Central memory CD8-positive, alpha-beta T cell (primary cell): ENCODE measurements at regions not wholly inside any gene's neighbourhood (a gene's known extent, or its start where the extent isn't known, plus 50 kb on each side); places are given as distances from the start of the nearest gene placed in this dataset.
"Not testable (repeated sequence)": the region's sequence is repeated elsewhere in the genome, so short reads cannot be mapped to it uniquely, and the experiment has no call there.

Experiments
- ATAC-seq: fragments of 150-1000 bp; cut with Tn5 transposase; replicated peaks from 2 replicates; pipeline ENCODE4 v1.10.0; 2022; ENCODE audit warnings: mild to moderate bottlenecking, moderate FRiP score, moderate number of reproducible peaks; ENCODE audit not compliant: poor library complexity, severe bottlenecking; ENCODE audit errors: extremely low read depth
- DNase-seq, 2 donors: peaks; one replicate each; pipeline ENCODE4 v3.0.0; 2021; ENCODE audit warnings: low spot score in 2 of 2
- H3K27ac Mint-ChIP-seq: one replicate; pipeline ENCODE4 v1.8.0; 2022; ENCODE audit warnings: low read depth, mild to moderate bottlenecking, moderate library complexity, mixed read lengths
- H3K27me3 Mint-ChIP-seq: one replicate; pipeline ENCODE4 v1.8.0; 2022; ENCODE audit warnings: mixed read lengths
- H3K36me3 Mint-ChIP-seq: one replicate; pipeline ENCODE4 v1.8.0; 2022; ENCODE audit warnings: mild to moderate bottlenecking, moderate library complexity, mixed read lengths; ENCODE audit not compliant: insufficient read depth
- H3K4me1 Mint-ChIP-seq: one replicate; pipeline ENCODE4 v1.8.0; 2022; ENCODE audit warnings: mixed read lengths
- H3K4me3 Mint-ChIP-seq: one replicate; pipeline ENCODE4 v1.8.0; 2022; ENCODE audit warnings: mild to moderate bottlenecking, moderate library complexity, mixed read lengths
- H3K9me3 Mint-ChIP-seq: one replicate; pipeline ENCODE4 v1.8.0; 2022; ENCODE audit warnings: mixed read lengths

DNA sequence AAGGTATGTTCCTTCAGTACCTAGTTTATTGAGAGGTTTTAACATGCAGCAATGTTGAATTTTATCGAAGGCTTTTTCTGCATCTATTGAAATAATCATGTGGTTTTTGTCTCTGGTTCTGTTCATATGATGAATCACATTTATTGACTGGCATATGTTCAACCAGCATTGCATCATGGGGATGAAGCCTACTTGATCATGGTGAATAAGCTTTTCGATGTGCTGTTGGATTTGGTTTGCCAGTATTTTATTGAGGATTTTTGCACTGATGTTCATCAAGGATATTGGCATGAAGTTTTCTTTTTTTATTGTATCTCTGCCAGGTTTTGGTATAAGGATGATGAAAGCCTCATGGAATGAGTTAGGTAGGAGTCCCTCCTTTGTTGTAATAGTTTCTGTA is 204.0 kb upstream of the GNAI1 start:
- no peaks in the 10 kb centered on the region for H3K4me1 Mint-ChIP-seq
- no peak overlapping the region for H3K27ac Mint-ChIP-seq
- no peak overlapping the region for H3K4me3 Mint-ChIP-seq
- DNase-seq (no peak), ATAC-seq (no peak)
- peaks cover 36% of the 10 kb centered on the region for H3K9me3 Mint-ChIP-seq
- no peaks in the 10 kb centered on the region for H3K27me3 Mint-ChIP-seq
- no peaks in the 10 kb centered on the region for H3K36me3 Mint-ChIP-seq

DNA sequence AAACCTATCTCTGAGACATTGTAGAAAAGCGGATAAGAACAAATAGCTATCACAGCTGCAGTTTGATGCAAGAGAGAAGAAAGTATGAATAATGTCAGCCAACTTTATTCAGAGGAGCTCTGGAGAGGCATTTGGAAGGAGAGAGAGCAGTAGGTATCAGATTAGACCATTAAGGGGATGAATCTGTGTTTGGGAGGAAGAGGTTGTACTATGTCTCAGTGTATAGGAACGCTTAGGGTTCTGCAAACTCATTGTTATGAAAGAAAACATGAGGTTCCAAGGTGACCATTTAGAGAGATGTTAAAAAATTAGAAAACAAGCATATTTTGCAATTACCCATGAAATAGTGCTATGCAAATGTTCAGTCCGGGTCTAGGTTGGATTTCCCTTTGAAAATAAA is 207.5 kb upstream of the GNAI1 start:
- no peaks in the 10 kb centered on the region for H3K27me3 Mint-ChIP-seq
- no peak for DNase-seq
- H3K27ac Mint-ChIP-seq = no peak overlapping the region
- H3K9me3 Mint-ChIP-seq = peaks cover 31% of the 10 kb centered on the region
- H3K4me3 Mint-ChIP-seq = no peak overlapping the region
- no peaks in the 10 kb centered on the region for H3K36me3 Mint-ChIP-seq
- ATAC-seq = no peak
- H3K4me1 Mint-ChIP-seq = no peaks in the 10 kb centered on the region

DNA sequence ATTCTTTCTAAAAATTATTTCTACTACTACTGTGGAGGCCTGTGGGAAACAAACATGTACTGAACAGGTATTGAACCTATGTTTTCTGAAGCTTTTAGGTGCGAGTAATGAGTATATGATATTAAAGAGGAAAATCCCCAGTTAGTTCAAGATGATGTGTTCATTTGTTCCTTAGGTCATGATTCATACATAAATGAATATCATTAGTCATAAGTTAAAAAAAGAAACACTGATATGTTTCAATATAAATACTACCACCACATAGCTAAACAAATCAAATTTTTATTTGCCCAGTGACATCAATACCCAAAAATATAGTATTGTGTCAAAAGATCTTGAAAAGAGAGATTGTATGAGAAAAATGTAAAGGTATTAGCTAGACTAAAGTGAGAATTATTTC is 210.7 kb upstream of the GNAI1 start:
- Mint-ChIP-seq H3K27me3 (no peaks in the 10 kb centered on the region), H3K27ac (no peak overlapping the region), H3K9me3 (peaks cover 23% of the 10 kb centered on the region), H3K4me3 (no peak overlapping the region), H3K4me1 (no peaks in the 10 kb centered on the region), H3K36me3 (no peaks in the 10 kb centered on the region)
- ATAC-seq = no peak
- no peak for DNase-seq

DNA sequence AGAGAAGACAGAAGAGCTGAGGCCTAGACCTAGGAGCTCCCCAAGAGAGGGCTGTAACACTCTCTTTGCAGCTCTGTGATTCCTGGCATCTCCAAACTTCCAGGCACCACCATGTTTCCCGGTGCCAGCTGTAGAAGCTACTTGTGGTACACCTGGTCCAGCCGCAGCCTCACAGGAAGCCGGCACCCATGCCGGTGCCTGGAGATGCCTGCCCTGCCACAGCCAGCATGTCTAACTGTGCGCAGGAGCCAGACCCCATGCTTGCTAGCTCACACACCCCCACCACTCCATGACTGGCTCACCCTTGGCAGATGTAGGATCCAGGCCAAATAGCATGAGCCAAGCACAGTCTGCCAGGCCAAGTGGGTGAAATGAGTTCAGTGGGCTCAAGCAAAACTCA is 211.7 kb upstream of the GNAI1 start:
- no peaks in the 10 kb centered on the region for H3K36me3 Mint-ChIP-seq
- no peak for ATAC-seq
- H3K9me3 Mint-ChIP-seq = peaks cover 20% of the 10 kb centered on the region

DNA sequence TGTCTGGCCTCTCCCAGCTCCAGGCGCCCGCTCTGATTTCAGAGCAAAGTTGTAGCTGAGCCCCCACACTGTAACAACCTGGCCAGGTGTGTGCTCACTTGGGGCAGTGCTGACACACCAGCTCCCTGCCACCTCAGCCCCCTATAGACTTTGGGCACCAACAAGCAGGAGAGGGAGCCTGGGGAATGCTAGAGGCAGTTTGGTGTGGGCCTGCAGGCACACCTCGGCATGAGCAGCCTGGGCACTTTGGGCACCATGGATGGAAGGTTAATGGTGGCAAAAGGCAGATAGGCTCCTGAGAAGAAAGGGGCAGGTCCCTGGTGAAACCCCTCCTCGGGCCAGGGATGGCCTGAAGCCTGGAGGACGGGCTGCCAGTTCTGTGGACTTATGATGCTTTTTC is 212.7 kb upstream of the GNAI1 start:
- Mint-ChIP-seq H3K27me3 (no peaks in the 10 kb centered on the region), H3K36me3 (no peaks in the 10 kb centered on the region), H3K4me1 (no peaks in the 10 kb centered on the region), H3K27ac (no peak overlapping the region), H3K4me3 (no peak overlapping the region), H3K9me3 (peaks cover 27% of the 10 kb centered on the region)
- DNase-seq = no peak
- no peak for ATAC-seq

More for the DNA sequence above, 211.7 kb upstream of the GNAI1 start:
- Mint-ChIP-seq H3K27me3 (no peaks in the 10 kb centered on the region), H3K4me3 (no peak overlapping the region), H3K4me1 (no peaks in the 10 kb centered on the region), H3K27ac (no peak overlapping the region)
- no peak for DNase-seq

- H3K4me1 Mint-ChIP-seq, H3K27me3 Mint-ChIP-seq, DNase-seq, ATAC-seq, H3K36me3 Mint-ChIP-seq, H3K27ac Mint-ChIP-seq, H3K4me3 Mint-ChIP-seq: not testable (repeated sequence)
- peaks cover 33% of the 10 kb centered on the region for H3K9me3 Mint-ChIP-seq
Measured at GRCh38 chr7:79918632-79919031, 216.0 kb upstream of the GNAI1 start.

DNA sequence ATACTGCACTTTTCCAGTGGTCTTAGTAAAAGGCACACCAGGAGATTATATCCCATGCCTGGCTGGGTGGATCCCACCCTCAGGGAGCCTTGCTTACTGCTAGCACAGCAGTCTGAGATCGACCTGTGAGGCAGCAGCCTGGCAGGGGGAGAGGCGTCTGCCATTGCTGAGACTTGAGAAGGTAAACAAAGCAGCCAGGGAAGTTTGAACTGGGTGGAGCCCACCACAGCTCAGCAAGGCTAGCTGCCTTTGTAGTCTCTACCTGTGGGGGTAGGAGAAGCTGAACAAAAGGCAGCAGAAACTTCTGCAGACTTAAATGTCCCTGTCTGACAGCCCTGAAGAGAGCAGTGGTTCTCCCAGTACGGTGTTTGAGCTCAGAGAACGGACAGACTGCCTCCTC is 219.3 kb upstream of the GNAI1 start:
- H3K27me3 Mint-ChIP-seq, H3K4me3 Mint-ChIP-seq, H3K27ac Mint-ChIP-seq, DNase-seq, H3K4me1 Mint-ChIP-seq, ATAC-seq, H3K36me3 Mint-ChIP-seq: not testable (repeated sequence)
- H3K9me3 Mint-ChIP-seq = peaks cover 28% of the 10 kb centered on the region

DNA sequence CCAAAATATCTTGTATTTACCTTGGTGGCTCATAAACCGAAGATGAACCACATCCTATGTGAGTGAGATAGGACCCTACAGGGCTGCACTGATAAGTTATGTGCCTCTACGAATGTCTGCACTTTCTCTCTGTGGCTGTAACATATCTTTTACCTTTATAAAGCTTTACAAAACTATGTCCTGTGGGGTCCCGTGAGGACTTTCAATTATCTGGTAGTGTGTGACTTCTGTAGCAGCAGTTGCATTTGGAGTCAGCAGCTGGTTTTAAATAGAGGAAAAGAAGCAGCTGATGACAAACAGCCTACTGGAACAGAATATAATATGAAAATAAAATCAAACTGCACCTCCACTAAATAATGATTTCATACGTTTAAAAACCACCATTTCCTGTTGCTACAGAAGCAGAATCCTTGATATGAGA is 222.4 kb upstream of the GNAI1 start:
- Mint-ChIP-seq H3K27me3 (no peaks in the 10 kb centered on the region), H3K27ac (no peak overlapping the region), H3K36me3 (peaks cover 2% of the 10 kb centered on the region), H3K9me3 (peaks cover 24% of the 10 kb centered on the region), H3K4me1 (no peaks in the 10 kb centered on the region), H3K4me3 (no peak overlapping the region)
- ATAC-seq (no peak), DNase-seq (no peak)

- no peak overlapping the region for H3K4me3 Mint-ChIP-seq
- peaks cover 18% of the 10 kb centered on the region for H3K9me3 Mint-ChIP-seq
- H3K27me3 Mint-ChIP-seq = no peaks in the 10 kb centered on the region
- H3K4me1 Mint-ChIP-seq = no peaks in the 10 kb centered on the region
- no peak overlapping the region for H3K27ac Mint-ChIP-seq
- peaks cover 2% of the 10 kb centered on the region for H3K36me3 Mint-ChIP-seq
- no peak for ATAC-seq
- DNase-seq = no peak
Measured at GRCh38 chr7:79911420-79911819, 223.2 kb upstream of the GNAI1 start.

DNA sequence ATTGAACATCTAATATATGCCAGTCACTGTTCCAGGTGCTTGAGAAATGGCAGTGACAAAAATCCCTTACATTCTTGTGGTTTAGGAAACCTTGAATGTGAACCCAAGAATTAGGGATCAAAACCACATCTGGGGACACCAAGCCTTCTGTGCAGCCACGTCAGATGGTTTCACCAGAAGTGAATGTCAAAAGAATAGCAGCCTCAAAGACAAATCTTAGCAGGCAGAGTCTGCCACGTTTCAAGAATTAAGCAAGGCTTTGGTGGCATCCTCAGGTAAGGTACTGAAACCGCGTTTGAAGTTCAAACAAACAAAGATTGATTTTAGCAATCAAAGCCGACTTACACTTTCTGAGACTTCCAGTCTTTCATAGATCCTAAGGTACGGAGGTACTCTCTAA is 225.5 kb upstream of the GNAI1 start:
- DNase-seq (no peak), ATAC-seq (no peak)
- Mint-ChIP-seq H3K9me3 (peaks cover 12% of the 10 kb centered on the region), H3K4me1 (no peaks in the 10 kb centered on the region), H3K36me3 (peaks cover 2% of the 10 kb centered on the region), H3K27me3 (no peaks in the 10 kb centered on the region), H3K4me3 (no peak overlapping the region), H3K27ac (no peak overlapping the region)

- no peak for ATAC-seq
- H3K4me1 Mint-ChIP-seq = no peaks in the 10 kb centered on the region
- peaks cover 20% of the 10 kb centered on the region for H3K9me3 Mint-ChIP-seq
- no peak overlapping the region for H3K27ac Mint-ChIP-seq
- no peaks in the 10 kb centered on the region for H3K27me3 Mint-ChIP-seq
- H3K36me3 Mint-ChIP-seq = no peaks in the 10 kb centered on the region
- no peak for DNase-seq
- H3K4me3 Mint-ChIP-seq = no peak overlapping the region
Measured at GRCh38 chr7:79897166-79897565, 237.5 kb upstream of the GNAI1 start.

DNA sequence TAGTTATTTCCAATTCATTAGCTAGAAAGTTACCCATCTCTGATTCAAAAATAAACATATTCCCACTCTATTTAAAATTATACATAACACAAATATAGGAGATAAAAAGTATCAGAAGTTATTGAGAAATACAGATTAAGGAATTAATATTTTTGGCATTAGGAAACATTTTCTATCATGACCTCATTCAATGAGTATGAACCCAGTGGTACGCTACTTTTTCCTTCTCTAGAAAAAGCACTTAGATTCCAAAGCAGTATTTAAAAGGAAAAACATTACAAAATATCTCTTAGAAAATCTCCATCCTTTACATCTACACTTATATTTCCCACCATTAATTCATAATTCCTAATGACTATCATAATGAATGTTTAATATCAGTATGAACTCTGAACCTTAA is 240.6 kb upstream of the GNAI1 start:
- no peak overlapping the region for H3K4me3 Mint-ChIP-seq
- no peak for DNase-seq
- H3K9me3 Mint-ChIP-seq = peaks cover 22% of the 10 kb centered on the region
- H3K4me1 Mint-ChIP-seq = no peaks in the 10 kb centered on the region
- H3K27me3 Mint-ChIP-seq = no peaks in the 10 kb centered on the region
- ATAC-seq = no peak
- no peaks in the 10 kb centered on the region for H3K36me3 Mint-ChIP-seq
- H3K27ac Mint-ChIP-seq = no peak overlapping the region

DNA sequence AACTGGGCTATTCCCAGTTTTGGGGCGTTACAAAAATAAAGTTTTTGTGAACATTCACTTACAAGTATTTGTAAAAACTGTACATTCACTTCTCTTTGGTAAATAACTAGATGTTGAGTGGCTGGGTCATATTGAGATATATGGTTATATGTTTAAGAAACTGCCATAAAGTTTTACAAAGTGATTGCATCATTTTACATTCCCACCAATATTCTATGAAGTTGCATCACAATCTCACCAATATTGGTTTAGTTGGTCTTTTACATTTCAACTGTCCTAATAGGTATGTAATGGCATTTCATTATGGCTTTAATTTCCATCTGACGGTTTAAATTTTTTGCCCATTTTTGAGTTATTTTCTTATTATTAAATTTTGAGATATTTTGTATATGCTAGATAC is 251.7 kb upstream of the GNAI1 start:
- H3K27me3 Mint-ChIP-seq = no peaks in the 10 kb centered on the region
- H3K27ac Mint-ChIP-seq = no peak overlapping the region
- peaks cover 4% of the 10 kb centered on the region for H3K9me3 Mint-ChIP-seq
- no peaks in the 10 kb centered on the region for H3K4me1 Mint-ChIP-seq
- H3K36me3 Mint-ChIP-seq = no peaks in the 10 kb centered on the region
- no peak for ATAC-seq
- no peak for DNase-seq
- no peak overlapping the region for H3K4me3 Mint-ChIP-seq

GRCh38 chr7:79880312-79880711 is 254.3 kb upstream of the GNAI1 start:
- Mint-ChIP-seq H3K4me1 (no peaks in the 10 kb centered on the region), H3K27ac (no peak overlapping the region), H3K9me3 (peaks cover 5% of the 10 kb centered on the region), H3K36me3 (no peaks in the 10 kb centered on the region), H3K27me3 (no peaks in the 10 kb centered on the region), H3K4me3 (no peak overlapping the region)
- no peak for DNase-seq
- ATAC-seq = no peak
